ENCODE measurements at regions not wholly inside any gene's neighbourhood (a gene's known extent, or its start where the extent isn't known, plus 50 kb on each side); places are given as distances from the start of the nearest gene placed in this dataset.

GRCh38 chr1:221919341-221919740, 177.5 kb upstream of the DUSP10 start:
- H2AFZ ChIP-seq (ENCODE audit: low read length), result no peak overlapping the region
- WGBS, 2 experiments (ENCODE audit: extremely low coverage in 1 of 2, insufficient coverage in 1 of 2, insufficient read length in 1 of 2, insufficient replicate concordance in 2 of 2, low coverage in 1 of 2, low lambda C conversion rate in 2 of 2, missing lambda C conversion rate in 1 of 2), result 95% methylated on average over 1 of the region's 1 CpG; no CpG with 5 or more reads in 1 of the 2 experiments
- no peak overlapping the region for H2BK120ac ChIP-seq (replicated peaks; ENCODE audit: low read depth, low read length)
- H3K79me1 ChIP-seq (ENCODE audit: low read depth, low read length), result no peaks in the 10 kb centered on the region
- H3K4me1 ChIP-seq (replicated peaks in 1 of 4; ENCODE audit: control insufficient read depth in 3 of 4, insufficient read depth in 4 of 4, low read length in 3 of 4), result no peaks in the 10 kb centered on the region
- ChIA-PET CTCF (ENCODE audit: partially characterized antibody) (interaction anchor here (1.0 to 2.5 kb wide), 2 partner anchors 13 to 443 kb away, joined by 3 to 5 read pairs; no protein-coding TSS in a partner anchor), POLR2A (ENCODE audit: partially characterized antibody) (no interaction called here)
- H3K23me2 ChIP-seq (ENCODE audit: low read depth, low read length), result no peaks in the 10 kb centered on the region
- H3K56ac ChIP-seq (replicated peaks; ENCODE audit: insufficient read length, low read depth, low read length), result no peak overlapping the region
- H3K4me2 ChIP-seq (ENCODE audit: insufficient read depth in 1 of 2, low read depth in 2 of 2, low read length in 2 of 2), result no peak overlapping the region
- no peaks in the 10 kb centered on the region for H3K79me2 ChIP-seq (ENCODE audit: control insufficient read depth in 1 of 2, insufficient read depth in 2 of 2, low read length in 2 of 2)
- H4K8ac ChIP-seq (ENCODE audit: extremely low read depth, insufficient read depth, low read length), result no peak overlapping the region
- H2BK5ac ChIP-seq (ENCODE audit: low read depth, low read length), result no peak overlapping the region
- no peak overlapping the region for H4K91ac ChIP-seq (replicated peaks; ENCODE audit: insufficient read length, low read length)
- H3K14ac ChIP-seq (ENCODE audit: insufficient read length), result no peak overlapping the region
- no peaks in the 10 kb centered on the region for H3K27me3 ChIP-seq (replicated peaks in 1 of 4; ENCODE audit: control insufficient read depth in 3 of 4, extremely low read depth in 1 of 4, insufficient read depth in 3 of 4, low read length in 3 of 4)
- no peaks in the 10 kb centered on the region for H3K9me3 ChIP-seq (ENCODE audit: insufficient read depth in 2 of 2, low read depth in 1 of 2, low read length in 1 of 2)
- H2BK12ac ChIP-seq (ENCODE audit: low read depth, low read length), result no peak overlapping the region
- no peak overlapping the region for H3K9ac ChIP-seq (replicated peaks in 1 of 4; ENCODE audit: extremely low read depth in 1 of 4, low read depth in 3 of 4, low read length in 3 of 4)
- H3K4me3 ChIP-seq (ENCODE audit: extremely low read depth in 1 of 4, insufficient read depth in 2 of 4, low read depth in 3 of 4, low read length in 4 of 4), result no peak overlapping the region
- H2BK20ac ChIP-seq (ENCODE audit: low read length), result no peak overlapping the region
- DNase-seq (ENCODE audit: low read depth in 1 of 2, low spot score in 2 of 2) (no peak), FAIRE-seq (no peak)
- no peak overlapping the region for H2BK15ac ChIP-seq (ENCODE audit: low read length)
- H3K36me3 ChIP-seq (ENCODE audit: control insufficient read depth in 2 of 4, insufficient read depth in 4 of 4, low read length in 3 of 4), result no peaks in the 10 kb centered on the region
- no peak overlapping the region for H3K27ac ChIP-seq (ENCODE audit: low read depth, low read length)
- H4K20me1 ChIP-seq (replicated peaks in 1 of 2; ENCODE audit: control insufficient read depth in 1 of 2, insufficient read depth in 2 of 2, low read length in 2 of 2), result no peaks in the 10 kb centered on the region
- H2AK5ac ChIP-seq (ENCODE audit: low read depth, low read length), result no peak overlapping the region
- H3K4ac ChIP-seq (replicated peaks; ENCODE audit: insufficient read length, low read depth, low read length), result no peak overlapping the region
- no peak overlapping the region for H4K5ac ChIP-seq (ENCODE audit: insufficient read length, low read depth, low read length)
- H3K18ac ChIP-seq (ENCODE audit: extremely low read depth, low read length), result no peak overlapping the region
- TF ChIP-seq YY1 (IDR thresholded peaks at IDR 0.05; ENCODE audit: low read depth, low read length) (no peak), SUZ12 (IDR thresholded peaks at IDR 0.05; ENCODE audit: low read length) (no peak), NANOG (IDR thresholded peaks at IDR 0.05; ENCODE audit: insufficient read depth, low read depth, low read length, poor library complexity, severe bottlenecking) (no peak), TAF1 (IDR thresholded peaks at IDR 0.05; ENCODE audit: low read depth, low read length) (no peak), CTCF (IDR thresholded peaks at IDR 0.05; ENCODE audit: control extremely low read depth in 1 of 3, insufficient read depth in 1 of 3, low read depth in 1 of 3, low read length in 3 of 3) (no peak), SP1 (IDR thresholded peaks at IDR 0.05; ENCODE audit: low read depth, low read length) (no peak), NRF1 (IDR thresholded peaks at IDR 0.05; ENCODE audit: low read depth, low read length) (no peak), HDAC6 (IDR thresholded peaks at IDR 0.05; ENCODE audit: low read depth, low read length) (no peak), CTBP2 (IDR thresholded peaks at IDR 0.05; ENCODE audit: borderline replicate concordance, insufficient read depth, insufficient read length, low read length) (no peak), POLR2AphosphoS5 (IDR thresholded peaks at IDR 0.05; ENCODE audit: low read depth, low read length) (no peak)
- H3K23ac ChIP-seq (ENCODE audit: insufficient read length), result no peak overlapping the region

All from H1 (cell line).